ENCODE measurements at regions not wholly inside any gene's neighbourhood (a gene's known extent, or its start where the extent isn't known, plus 50 kb on each side); places are given as distances from the start of the nearest gene placed in this dataset.

DNA sequence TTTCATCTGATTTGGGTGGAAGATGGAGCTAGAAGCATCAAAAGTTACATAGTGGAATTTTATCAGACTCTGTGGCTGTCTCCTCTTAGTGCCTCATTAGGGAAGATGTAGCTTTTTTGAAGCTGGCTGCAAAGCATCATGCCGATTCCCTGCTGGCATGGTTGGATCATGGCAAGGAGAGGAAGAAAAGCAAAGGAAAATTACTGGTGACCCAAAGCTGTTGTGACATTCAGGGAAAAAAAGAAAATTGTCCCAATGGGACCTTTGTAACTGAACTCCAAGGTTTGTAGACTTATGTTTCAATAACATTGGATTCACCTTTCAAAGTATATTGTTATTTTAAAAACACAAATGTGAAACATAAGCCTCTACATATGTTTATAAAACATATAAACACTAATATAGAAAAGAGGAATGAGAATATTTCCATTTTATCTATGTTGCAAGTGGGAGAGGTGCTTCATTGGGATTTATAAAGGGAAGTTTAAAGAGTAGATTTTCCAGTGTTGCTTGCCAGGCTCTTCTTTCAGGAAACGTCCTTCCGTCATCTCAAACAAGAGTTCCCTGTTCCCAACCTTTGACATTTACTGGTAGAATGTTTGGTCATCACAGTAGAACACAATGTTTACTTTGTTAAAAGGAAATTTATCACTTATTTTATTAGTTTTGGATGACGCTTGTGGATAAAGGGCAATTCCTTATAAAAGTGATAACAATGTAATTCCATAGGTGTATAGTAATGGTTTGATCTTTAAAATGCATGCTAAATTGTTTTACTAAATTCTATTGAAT lies 190.1 kb upstream of the GPRIN3 start:
- Mint-ChIP-seq H3K4me3 (no peak overlapping the region), H3K4me1 (no peaks in the 10 kb centered on the region), H3K27me3 (peaks cover 11% of the 10 kb centered on the region), H3K27ac (no peak overlapping the region), H3K9me3 (ENCODE audit: insufficient read depth) (no peaks in the 10 kb centered on the region)
- ChIA-PET CTCF (no interaction called here), POLR2A (no interaction called here)
- no peaks in the 10 kb centered on the region for H3K9me3 ChIP-seq (ENCODE audit: control extremely low read depth in 1 of 3, control insufficient read depth in 2 of 3, insufficient read depth in 1 of 3, low read length in 2 of 3)
- DNase-seq (no peak), ATAC-seq (ENCODE audit: low read depth) (no peak)
- intact Hi-C loops (cut with micrococcal nuclease) = no loop called here
- H3K27me3 ChIP-seq (replicated peaks in 1 of 4; ENCODE audit: control extremely low read depth in 1 of 4, control insufficient read depth in 3 of 4, insufficient read depth in 4 of 4, low read length in 3 of 4) = no peaks in the 10 kb centered on the region
- no peak overlapping the region for H3K4me3 ChIP-seq (ENCODE audit: control extremely low read depth in 1 of 5, extremely low read depth in 1 of 5, insufficient read depth in 1 of 5, low read depth in 2 of 5, low read length in 4 of 5)
- H3K79me2 ChIP-seq (ENCODE audit: control insufficient read depth, insufficient read depth, low read length) = no peaks in the 10 kb centered on the region
- H3K27ac ChIP-seq (ENCODE audit: low read length in 2 of 2) = no peak overlapping the region
- WGBS (ENCODE audit: insufficient coverage) = 80% methylated on average over 1 of the region's 4 CpGs
- TF ChIP-seq, protein P1, sequence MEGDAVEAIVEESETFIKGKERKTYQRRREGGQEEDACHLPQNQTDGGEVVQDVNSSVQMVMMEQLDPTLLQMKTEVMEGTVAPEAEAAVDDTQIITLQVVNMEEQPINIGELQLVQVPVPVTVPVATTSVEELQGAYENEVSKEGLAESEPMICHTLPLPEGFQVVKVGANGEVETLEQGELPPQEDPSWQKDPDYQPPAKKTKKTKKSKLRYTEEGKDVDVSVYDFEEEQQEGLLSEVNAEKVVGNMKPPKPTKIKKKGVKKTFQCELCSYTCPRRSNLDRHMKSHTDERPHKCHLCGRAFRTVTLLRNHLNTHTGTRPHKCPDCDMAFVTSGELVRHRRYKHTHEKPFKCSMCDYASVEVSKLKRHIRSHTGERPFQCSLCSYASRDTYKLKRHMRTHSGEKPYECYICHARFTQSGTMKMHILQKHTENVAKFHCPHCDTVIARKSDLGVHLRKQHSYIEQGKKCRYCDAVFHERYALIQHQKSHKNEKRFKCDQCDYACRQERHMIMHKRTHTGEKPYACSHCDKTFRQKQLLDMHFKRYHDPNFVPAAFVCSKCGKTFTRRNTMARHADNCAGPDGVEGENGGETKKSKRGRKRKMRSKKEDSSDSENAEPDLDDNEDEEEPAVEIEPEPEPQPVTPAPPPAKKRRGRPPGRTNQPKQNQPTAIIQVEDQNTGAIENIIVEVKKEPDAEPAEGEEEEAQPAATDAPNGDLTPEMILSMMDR (IDR thresholded peaks at IDR 0.05) = no peak
- no peak for TF ChIP-seq EZH2 (IDR thresholded peaks at IDR 0.05; ENCODE audit: borderline replicate concordance, insufficient read depth, low read depth, low read length, poor library complexity, severe bottlenecking)
- no peak overlapping the region for H3K4me2 ChIP-seq (replicated peaks; ENCODE audit: low read depth, low read length, poor library complexity, severe bottlenecking)
- H2AFZ ChIP-seq (ENCODE audit: insufficient read depth, low read depth, low read length, poor library complexity, severe bottlenecking) = no peak overlapping the region
- H4K20me1 ChIP-seq (ENCODE audit: control insufficient read depth, insufficient read depth, low read length, poor library complexity, severe bottlenecking) = no peaks in the 10 kb centered on the region
- H3K4me1 ChIP-seq (ENCODE audit: control insufficient read depth in 2 of 2, insufficient read depth in 2 of 2, low read length in 2 of 2) = no peaks in the 10 kb centered on the region
- no peak overlapping the region for H3K9ac ChIP-seq (ENCODE audit: low read length)
- H3K36me3 ChIP-seq (replicated peaks in 1 of 2; ENCODE audit: control extremely low read depth in 1 of 2, control insufficient read depth in 1 of 2, extremely low read depth in 1 of 2, insufficient read depth in 2 of 2, low read length in 1 of 2) = no peaks in the 10 kb centered on the region

DNA sequence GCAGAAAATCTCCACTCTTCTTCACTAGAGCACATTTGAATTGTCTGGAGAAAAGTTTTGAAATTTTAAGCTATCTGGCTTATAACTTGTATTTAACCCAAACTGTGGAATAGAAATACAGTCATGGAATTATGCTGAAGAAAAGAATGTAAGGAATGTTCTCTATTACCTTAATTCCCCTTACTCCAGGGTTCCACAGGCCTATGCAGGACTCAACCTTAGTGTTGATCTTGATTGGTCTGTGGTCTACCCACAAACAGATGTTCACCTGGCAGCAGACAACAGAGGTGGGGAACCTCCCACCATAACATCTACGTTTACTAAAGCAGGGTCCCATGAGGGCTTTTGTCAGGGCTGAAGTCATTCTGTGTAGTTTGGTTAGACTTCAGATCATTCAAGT lies 189.3 kb upstream of the GPRIN3 start:
- no peak overlapping the region for H3K4me2 ChIP-seq (replicated peaks; ENCODE audit: low read depth, low read length, poor library complexity, severe bottlenecking)
- Mint-ChIP-seq H3K27me3 (peaks cover 11% of the 10 kb centered on the region), H3K4me1 (no peaks in the 10 kb centered on the region), H3K4me3 (no peak overlapping the region), H3K9me3 (ENCODE audit: insufficient read depth) (no peaks in the 10 kb centered on the region), H3K27ac (no peak overlapping the region)
- H3K4me3 ChIP-seq (ENCODE audit: control extremely low read depth in 1 of 5, extremely low read depth in 1 of 5, insufficient read depth in 1 of 5, low read depth in 2 of 5, low read length in 4 of 5) = no peak overlapping the region
- ChIA-PET POLR2A (no interaction called here), CTCF (no interaction called here)
- no peak for ATAC-seq (ENCODE audit: low read depth)
- no peak overlapping the region for H2AFZ ChIP-seq (ENCODE audit: insufficient read depth, low read depth, low read length, poor library complexity, severe bottlenecking)
- H3K9ac ChIP-seq (ENCODE audit: low read length) = no peak overlapping the region
- H3K79me2 ChIP-seq (ENCODE audit: control insufficient read depth, insufficient read depth, low read length) = no peaks in the 10 kb centered on the region
- no peaks in the 10 kb centered on the region for H3K9me3 ChIP-seq (ENCODE audit: control extremely low read depth in 1 of 3, control insufficient read depth in 2 of 3, insufficient read depth in 1 of 3, low read length in 2 of 3)
- no peaks in the 10 kb centered on the region for H3K27me3 ChIP-seq (replicated peaks in 1 of 4; ENCODE audit: control extremely low read depth in 1 of 4, control insufficient read depth in 3 of 4, insufficient read depth in 4 of 4, low read length in 3 of 4)
- TF ChIP-seq, protein P1 (IDR thresholded peaks at IDR 0.05) = no peak
- no peak for TF ChIP-seq EZH2 (IDR thresholded peaks at IDR 0.05; ENCODE audit: borderline replicate concordance, insufficient read depth, low read depth, low read length, poor library complexity, severe bottlenecking)
- intact Hi-C loops (cut with micrococcal nuclease) = no loop called here
- WGBS (ENCODE audit: insufficient coverage) = no CpG with 5 or more reads among the region's 1 CpG
- H3K27ac ChIP-seq (ENCODE audit: low read length in 2 of 2) = no peak overlapping the region
- H3K36me3 ChIP-seq (replicated peaks in 1 of 2; ENCODE audit: control extremely low read depth in 1 of 2, control insufficient read depth in 1 of 2, extremely low read depth in 1 of 2, insufficient read depth in 2 of 2, low read length in 1 of 2) = no peaks in the 10 kb centered on the region
- no peaks in the 10 kb centered on the region for H3K4me1 ChIP-seq (ENCODE audit: control insufficient read depth in 2 of 2, insufficient read depth in 2 of 2, low read length in 2 of 2)
- H4K20me1 ChIP-seq (ENCODE audit: control insufficient read depth, insufficient read depth, low read length, poor library complexity, severe bottlenecking) = no peaks in the 10 kb centered on the region
- no peak for DNase-seq
